HG03139 (cell line): ENCODE measurements at regions not wholly inside any gene's neighbourhood (a gene's known extent, or its start where the extent isn't known, plus 50 kb on each side); places are given as distances from the start of the nearest gene placed in this dataset.

Source experiments
- ATAC-seq: cut with Tn5 transposase; IDR thresholded peaks from one replicate; pipeline ENCODE4 v1.9.1; 2021; ENCODE audit not compliant: unreplicated experiment

DNA sequence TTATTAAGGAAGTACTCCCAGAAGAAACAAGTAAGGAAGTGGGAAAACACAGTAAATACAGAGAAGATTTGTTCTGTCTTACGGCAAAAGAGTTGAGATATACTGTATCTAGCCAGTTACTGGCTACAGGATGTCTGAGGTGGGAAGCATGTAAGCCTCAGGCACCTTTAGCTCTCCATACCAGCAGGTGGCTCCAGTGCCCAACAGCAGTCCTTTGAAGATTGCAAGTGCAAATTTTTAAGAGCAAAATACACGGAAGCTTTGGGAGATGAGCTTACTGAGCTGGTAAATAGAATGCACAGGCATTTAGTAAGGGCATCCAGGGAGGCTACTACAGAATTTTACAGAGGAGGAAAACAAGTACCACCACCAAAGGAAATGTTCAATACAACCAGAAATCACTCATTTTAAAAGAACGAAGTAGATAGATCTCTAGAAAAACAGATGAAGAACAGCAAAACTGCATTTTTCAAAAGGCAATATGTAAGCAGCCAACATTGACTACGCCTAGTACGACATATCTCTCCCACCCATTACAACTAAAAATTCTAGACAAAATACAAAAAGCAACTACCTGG is 57.9 kb upstream of the VSTM2B start:
- no peak for ATAC-seq

DNA sequence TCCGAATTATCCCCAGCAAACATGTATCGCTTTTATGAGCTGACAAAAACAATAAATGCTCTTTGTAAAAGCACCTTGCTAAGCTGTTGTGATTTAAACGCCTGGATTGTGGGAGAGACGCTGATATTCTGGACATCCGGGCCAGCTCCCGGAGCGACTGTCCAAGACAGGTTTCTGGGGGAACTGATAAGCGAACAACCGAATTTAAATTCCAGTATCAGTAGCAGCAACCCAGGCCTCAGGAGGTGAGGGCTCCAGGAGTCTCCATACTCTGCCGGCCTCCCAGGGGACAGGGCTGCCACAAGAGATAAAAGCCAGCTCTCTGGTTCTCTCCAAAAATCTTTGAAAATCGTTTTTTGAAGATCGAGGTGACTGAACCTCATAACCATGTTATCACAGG is 50.3 kb upstream of the VSTM2B start:
- no peak for ATAC-seq
